NCI-H510A (cell line): ENCODE measurements at regions not wholly inside any gene's neighbourhood (a gene's known extent, or its start where the extent isn't known, plus 50 kb on each side); places are given as distances from the start of the nearest gene placed in this dataset.
"Not testable (repeated sequence)": the region's sequence is repeated elsewhere in the genome, so short reads cannot be mapped to it uniquely, and the experiment has no call there.

Experiments used
- DNase-seq: peaks from one replicate; lab custom pipeline; 2025; lab: John Stamatoyannopoulos, UW

GRCh38 chr3:87491843-87492242, 215.5 kb upstream of the POU1F1 start:
- DNase-seq: no peak

GRCh38 chr3:87489892-87490291, 213.5 kb upstream of the POU1F1 start:
- no peak for DNase-seq

- DNase-seq: no peak
Measured at GRCh38 chr3:87488765-87489164, 212.4 kb upstream of the POU1F1 start.

GRCh38 chr3:87486635-87487034, 210.3 kb upstream of the POU1F1 start:
- not testable (repeated sequence) for DNase-seq

GRCh38 chr3:87486115-87486514, 209.7 kb upstream of the POU1F1 start:
- DNase-seq: no peak

- no peak for DNase-seq
Measured at GRCh38 chr3:87478716-87479115, 202.3 kb upstream of the POU1F1 start.

- DNase-seq: no peak
Measured at GRCh38 chr3:87473944-87474343, 197.6 kb upstream of the POU1F1 start.

- DNase-seq: no peak
Measured at GRCh38 chr3:87468938-87469337, 192.6 kb upstream of the POU1F1 start.

GRCh38 chr3:87468235-87468634, 191.9 kb upstream of the POU1F1 start:
- DNase-seq: no peak

GRCh38 chr3:87462228-87462627, 185.8 kb upstream of the POU1F1 start:
- DNase-seq: no peak

- no peak for DNase-seq
Measured at GRCh38 chr3:87461443-87461842, 185.1 kb upstream of the POU1F1 start.

GRCh38 chr3:87461036-87461435, 184.7 kb upstream of the POU1F1 start:
- no peak for DNase-seq

- DNase-seq: no peak
Measured at GRCh38 chr3:87448558-87448957, 172.2 kb upstream of the POU1F1 start.

GRCh38 chr3:87446849-87447387, 170.5 kb upstream of the POU1F1 start:
- DNase-seq: no peak

GRCh38 chr3:87442470-87442869, 166.1 kb upstream of the POU1F1 start:
- no peak for DNase-seq

GRCh38 chr3:87437765-87438164, 161.4 kb upstream of the POU1F1 start:
- no peak for DNase-seq

GRCh38 chr3:87436781-87437543, 160.6 kb upstream of the POU1F1 start:
- no peak for DNase-seq

- no peak for DNase-seq
Measured at GRCh38 chr3:87435926-87436620, 159.7 kb upstream of the POU1F1 start.

- not testable (repeated sequence) for DNase-seq
Measured at GRCh38 chr3:87433445-87433844, 157.1 kb upstream of the POU1F1 start.

GRCh38 chr3:87426918-87427317, 150.5 kb upstream of the POU1F1 start:
- DNase-seq: no peak

- no peak for DNase-seq
Measured at GRCh38 chr3:87425056-87425455, 148.7 kb upstream of the POU1F1 start.

- no peak for DNase-seq
Measured at GRCh38 chr3:87423336-87423735, 147.0 kb upstream of the POU1F1 start.

- DNase-seq: no peak
Measured at GRCh38 chr3:87422333-87422732, 145.9 kb upstream of the POU1F1 start.
